ENCODE measurements at regions not wholly inside any gene's neighbourhood (a gene's known extent, or its start where the extent isn't known, plus 50 kb on each side); places are given as distances from the start of the nearest gene placed in this dataset.

- H3K36me3 ChIP-seq (ENCODE audit: control insufficient read depth, insufficient read depth, low read length), result no peaks in the 10 kb centered on the region
- H4K5ac ChIP-seq (ENCODE audit: low read depth, low read length), result no peak overlapping the region
- no peak overlapping the region for H3K14ac ChIP-seq (replicated peaks; ENCODE audit: low read depth, low read length)
- H3K18ac ChIP-seq (ENCODE audit: low read depth, low read length), result no peak overlapping the region
- H3K56ac ChIP-seq (ENCODE audit: extremely low read depth, insufficient read depth, low read length), result no peak overlapping the region
- H3K27me3 ChIP-seq (ENCODE audit: control insufficient read depth, insufficient read depth, low read length), result peaks cover 11% of the 10 kb centered on the region
- in situ Hi-C loops (cut with MboI; ENCODE audit: low sequenced_read_pairs) (no loop called here), intact Hi-C loops (cut with micrococcal nuclease) (no loop called here), dilution Hi-C loops (cut with HindIII; ENCODE audit: low sequenced_read_pairs, unreplicated experiment) (no loop called here)
- no peak overlapping the region for H4K8ac ChIP-seq (ENCODE audit: low read depth in 2 of 2, low read length in 2 of 2)
- no peak overlapping the region for H4K91ac ChIP-seq (ENCODE audit: insufficient read depth, low read depth, low read length)
- H2AK9ac ChIP-seq (replicated peaks; ENCODE audit: low read depth, low read length, poor library complexity), result no peak overlapping the region
- H3K9me1 ChIP-seq (ENCODE audit: insufficient read depth, low read length), result no peaks in the 10 kb centered on the region
- no peak overlapping the region for H3K4me2 ChIP-seq (ENCODE audit: low read depth, low read length)
- no peak overlapping the region for H2BK20ac ChIP-seq (ENCODE audit: low read depth, low read length)
- H3K9me3 ChIP-seq (ENCODE audit: control insufficient read depth, insufficient read depth, low read length), result no peaks in the 10 kb centered on the region
- WGBS, 2 experiments (ENCODE audit: extremely low coverage in 2 of 2, insufficient read length in 1 of 2), result no CpG with 5 or more reads among the region's 4 CpGs
- H3K79me1 ChIP-seq (ENCODE audit: low read depth in 1 of 2, low read length in 2 of 2), result no peaks in the 10 kb centered on the region
- no peak overlapping the region for H3K23ac ChIP-seq (ENCODE audit: low read depth, low read length)
- ChIA-PET POLR2A (ENCODE audit: unreplicated experiment) (no interaction called here), CTCF (no interaction called here)
- no peaks in the 10 kb centered on the region for H4K20me1 ChIP-seq (ENCODE audit: insufficient read depth, low read length)
- no peak overlapping the region for H3K4me3 ChIP-seq (ENCODE audit: insufficient read depth, low read depth, low read length)
- BruUV-seq (replicated peaks), result no TSS peak
- H2BK120ac ChIP-seq (ENCODE audit: low read depth, low read length), result no peak overlapping the region
- no peak overlapping the region for H3K9ac ChIP-seq (ENCODE audit: low read depth, low read length)
- H2BK5ac ChIP-seq (ENCODE audit: low read depth, low read length, poor library complexity, severe bottlenecking), result no peak overlapping the region
- H3K4me1 ChIP-seq (ENCODE audit: control insufficient read depth, insufficient read depth, low read length), result no peaks in the 10 kb centered on the region
- no peak overlapping the region for H3K27ac ChIP-seq (ENCODE audit: insufficient read depth, low read length)
- H2AFZ ChIP-seq (replicated peaks; ENCODE audit: low read length, poor library complexity), result no peak overlapping the region
- DNase-seq (no peak), ATAC-seq (ENCODE audit: low read depth) (no peak)
- H2AK5ac ChIP-seq (ENCODE audit: low read depth, low read length), result no peak overlapping the region
- no peak for TF ChIP-seq MAFK (IDR thresholded peaks at IDR 0.05; ENCODE audit: low read depth, low read length)
- no peak for TF ChIP-seq RCOR1 (IDR thresholded peaks at IDR 0.05; ENCODE audit: insufficient replicate concordance, low read length)
- TF ChIP-seq SMC3 (IDR thresholded peaks at IDR 0.05; ENCODE audit: low read depth, low read length), result no peak
- TF ChIP-seq RFX5 (IDR thresholded peaks at IDR 0.05; ENCODE audit: low read depth, low read length), result no peak
- no peak for TF ChIP-seq FOS (IDR thresholded peaks at IDR 0.05; ENCODE audit: low read depth, low read length)
- TF ChIP-seq CHD1 (IDR thresholded peaks at IDR 0.05; ENCODE audit: low read depth, low read length), result no peak
- TF ChIP-seq, protein P1, sequence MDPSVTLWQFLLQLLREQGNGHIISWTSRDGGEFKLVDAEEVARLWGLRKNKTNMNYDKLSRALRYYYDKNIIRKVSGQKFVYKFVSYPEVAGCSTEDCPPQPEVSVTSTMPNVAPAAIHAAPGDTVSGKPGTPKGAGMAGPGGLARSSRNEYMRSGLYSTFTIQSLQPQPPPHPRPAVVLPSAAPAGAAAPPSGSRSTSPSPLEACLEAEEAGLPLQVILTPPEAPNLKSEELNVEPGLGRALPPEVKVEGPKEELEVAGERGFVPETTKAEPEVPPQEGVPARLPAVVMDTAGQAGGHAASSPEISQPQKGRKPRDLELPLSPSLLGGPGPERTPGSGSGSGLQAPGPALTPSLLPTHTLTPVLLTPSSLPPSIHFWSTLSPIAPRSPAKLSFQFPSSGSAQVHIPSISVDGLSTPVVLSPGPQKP (IDR thresholded peaks at IDR 0.05; ENCODE audit: borderline replicate concordance, low read depth, low read length), result no peak
- H2BK15ac ChIP-seq (ENCODE audit: low read depth, low read length), result no peak overlapping the region
- H3K4ac ChIP-seq (ENCODE audit: low read depth, low read length), result no peak overlapping the region
Observed at GRCh38 chr5:10081584-10081983, 168.1 kb downstream of the ATPSCKMT start.

Measured in IMR-90 (cell line).